Rectal smooth muscle tissue (tissue), 1 donor: ENCODE measurements at regions not wholly inside any gene's neighbourhood (a gene's known extent, or its start where the extent isn't known, plus 50 kb on each side); places are given as distances from the start of the nearest gene placed in this dataset.
A peak's percentile ranks its signal among the peaks of the same experiment; 100 is the strongest.
"Not testable (repeated sequence)": the region's sequence is repeated elsewhere in the genome, so short reads cannot be mapped to it uniquely, and the experiment has no call there.

Experiments used
- H3K27ac ChIP-seq: one replicate; pipeline ENCODE4 v1.7.0; 2013; ENCODE audit warnings: low read depth, low read length, inconsistent platforms
- H3K27me3 ChIP-seq: one replicate; pipeline ENCODE4 v1.7.0; 2013; ENCODE audit warnings: low read length; ENCODE audit not compliant: control insufficient read depth, insufficient read depth
- H3K36me3 ChIP-seq: one replicate; pipeline ENCODE4 v1.7.0; 2013; ENCODE audit warnings: low read length; ENCODE audit not compliant: control insufficient read depth, insufficient read depth
- H3K4me1 ChIP-seq: one replicate; pipeline ENCODE4 v1.7.0; 2013; ENCODE audit warnings: low read length; ENCODE audit not compliant: control insufficient read depth, insufficient read depth
- H3K4me3 ChIP-seq: one replicate; pipeline ENCODE4 v1.7.0; 2013; ENCODE audit warnings: low read length
- H3K9ac ChIP-seq: one replicate; pipeline ENCODE4 v1.7.0; 2013; ENCODE audit warnings: low read length

DNA sequence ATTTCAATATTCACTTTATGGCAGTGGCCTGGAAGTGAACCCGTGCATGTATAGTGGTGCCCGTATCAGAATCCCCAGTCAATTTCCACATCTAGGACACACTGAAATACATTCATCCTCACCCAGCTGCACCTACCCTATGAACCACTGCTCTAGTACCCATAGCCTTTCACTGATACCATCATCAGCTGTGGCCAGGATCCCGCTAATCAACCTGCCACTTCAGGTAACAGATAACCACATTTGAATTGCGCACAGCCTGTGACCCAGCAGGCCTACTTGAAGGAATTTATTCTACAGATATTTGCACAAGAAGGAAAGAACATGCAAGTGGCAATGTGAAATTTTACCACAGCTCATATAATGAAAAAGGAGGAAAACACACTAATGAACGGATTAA is 161.0 kb upstream of the CCDC54 start:
- Histone ChIP-seq H3K4me3 (no peak overlapping the region), H3K36me3 (no peaks in the 10 kb centered on the region), H3K27ac (no peak overlapping the region), H3K9ac (no peak overlapping the region), H3K27me3 (no peaks in the 10 kb centered on the region), H3K4me1 (no peaks in the 10 kb centered on the region)

GRCh38 chr3:107216711-107217110 is 160.5 kb upstream of the CCDC54 start:
- Histone ChIP-seq H3K36me3 (no peaks in the 10 kb centered on the region), H3K4me1 (no peaks in the 10 kb centered on the region), H3K9ac (no peak overlapping the region), H3K4me3 (no peak overlapping the region), H3K27me3 (no peaks in the 10 kb centered on the region), H3K27ac (no peak overlapping the region)

DNA sequence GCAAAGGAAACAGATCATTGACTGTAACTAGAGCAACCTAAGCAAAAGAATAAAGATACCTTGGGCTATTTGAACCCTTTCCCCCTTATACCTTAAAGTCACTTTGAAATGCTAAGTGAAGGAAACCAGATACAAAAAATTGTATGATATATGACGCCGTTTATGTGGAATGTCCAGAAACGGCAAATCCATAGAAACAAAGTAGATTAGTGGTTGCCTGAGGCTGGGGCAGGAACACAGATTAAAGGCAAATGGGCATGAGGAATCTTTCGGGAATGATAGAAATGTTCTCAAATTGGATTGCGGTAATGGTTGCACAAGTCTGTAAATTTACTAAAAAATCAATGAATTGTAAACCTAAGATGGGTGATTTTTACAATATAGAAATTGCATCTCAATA is 160.1 kb upstream of the CCDC54 start:
- Histone ChIP-seq H3K4me3 (no peak overlapping the region), H3K4me1 (no peaks in the 10 kb centered on the region), H3K27ac (no peak overlapping the region), H3K36me3 (no peaks in the 10 kb centered on the region), H3K27me3 (no peaks in the 10 kb centered on the region), H3K9ac (no peak overlapping the region)

GRCh38 chr3:107218864-107219269 is 158.4 kb upstream of the CCDC54 start:
- no peaks in the 10 kb centered on the region for H3K36me3 ChIP-seq
- no peaks in the 10 kb centered on the region for H3K4me1 ChIP-seq
- H3K27ac ChIP-seq = no peak overlapping the region
- no peak overlapping the region for H3K4me3 ChIP-seq
- H3K9ac ChIP-seq = no peak overlapping the region
- H3K27me3 ChIP-seq = no peaks in the 10 kb centered on the region

- H3K9ac ChIP-seq = no peak overlapping the region
- no peaks in the 10 kb centered on the region for H3K36me3 ChIP-seq
- no peaks in the 10 kb centered on the region for H3K27me3 ChIP-seq
- no peaks in the 10 kb centered on the region for H3K4me1 ChIP-seq
- no peak overlapping the region for H3K4me3 ChIP-seq
- H3K27ac ChIP-seq = no peak overlapping the region
Measured at GRCh38 chr3:107220538-107220937, 156.7 kb upstream of the CCDC54 start.

- Histone ChIP-seq H3K27me3 (no peaks in the 10 kb centered on the region), H3K27ac (no peak overlapping the region), H3K4me3 (no peak overlapping the region), H3K36me3 (no peaks in the 10 kb centered on the region), H3K9ac (no peak overlapping the region), H3K4me1 (no peaks in the 10 kb centered on the region)
Measured at GRCh38 chr3:107221856-107222255, 155.4 kb upstream of the CCDC54 start.

- Histone ChIP-seq H3K36me3 (no peaks in the 10 kb centered on the region), H3K4me3 (no peak overlapping the region), H3K27me3 (no peaks in the 10 kb centered on the region), H3K9ac (no peak overlapping the region), H3K4me1 (no peaks in the 10 kb centered on the region), H3K27ac (no peak overlapping the region)
Measured at GRCh38 chr3:107222907-107223306, 154.3 kb upstream of the CCDC54 start.

DNA sequence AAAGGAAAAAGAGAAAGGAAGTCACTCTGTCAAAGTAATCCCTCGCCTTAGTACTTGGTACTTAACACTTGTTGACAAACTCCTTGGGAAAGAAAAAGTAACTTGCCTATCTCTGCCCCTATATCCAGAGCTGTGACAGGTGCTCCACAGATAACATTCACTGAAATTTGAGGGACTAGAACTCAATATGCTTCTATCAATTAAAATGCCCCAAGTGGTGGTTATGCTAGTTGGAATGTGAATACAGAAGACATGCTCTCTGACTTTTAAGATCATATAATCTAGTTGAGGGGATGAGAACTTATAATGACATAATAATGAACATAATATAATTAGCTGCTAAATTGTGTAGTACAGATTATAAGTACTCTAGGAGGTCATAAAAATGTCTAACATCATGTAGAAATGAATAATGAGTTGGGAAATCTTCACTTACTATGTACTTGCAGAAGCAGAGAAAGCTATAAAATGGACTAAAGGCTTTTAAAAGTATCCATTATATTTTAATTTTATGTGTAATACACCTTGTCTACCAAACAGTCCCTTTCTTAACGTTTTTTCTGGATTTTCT is 153.1 kb upstream of the CCDC54 start:
- Histone ChIP-seq H3K36me3 (no peaks in the 10 kb centered on the region), H3K9ac (no peak overlapping the region), H3K27ac (no peak overlapping the region), H3K4me1 (no peaks in the 10 kb centered on the region), H3K27me3 (no peaks in the 10 kb centered on the region), H3K4me3 (no peak overlapping the region)

GRCh38 chr3:107227091-107227490 is 150.1 kb upstream of the CCDC54 start:
- Histone ChIP-seq H3K4me3 (no peak overlapping the region), H3K9ac (no peak overlapping the region), H3K27ac (no peak overlapping the region), H3K27me3 (no peaks in the 10 kb centered on the region), H3K4me1 (no peaks in the 10 kb centered on the region), H3K36me3 (no peaks in the 10 kb centered on the region)

- not testable (repeated sequence) for H3K4me1 ChIP-seq, H3K9ac ChIP-seq, H3K4me3 ChIP-seq, H3K36me3 ChIP-seq, H3K27ac ChIP-seq, H3K27me3 ChIP-seq
Measured at GRCh38 chr3:107233877-107234276, 143.4 kb upstream of the CCDC54 start.

GRCh38 chr3:107235193-107235927 is 141.9 kb upstream of the CCDC54 start:
- Histone ChIP-seq H3K4me1 (peaks cover 7% of the 10 kb centered on the region), H3K4me3 (peak overlapping the region; percentile 63)

DNA sequence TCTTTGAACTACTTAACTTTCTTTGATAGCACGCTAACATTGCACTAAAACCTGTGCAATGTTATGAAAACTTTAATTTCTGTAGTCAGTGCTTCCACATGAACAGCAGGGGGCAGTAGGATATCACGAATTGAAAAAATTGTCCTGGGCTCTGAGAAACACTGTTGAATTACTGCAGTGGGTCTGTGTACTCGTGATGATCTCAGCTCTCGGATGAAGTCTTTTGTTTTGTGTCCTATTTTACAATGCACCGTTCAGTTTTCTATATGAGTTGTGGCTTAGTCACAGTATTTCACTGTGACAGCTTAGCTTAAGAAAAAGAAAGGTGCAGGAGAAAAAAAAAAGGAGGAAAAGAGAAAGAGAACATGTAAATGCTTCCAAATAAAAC is 141.3 kb upstream of the CCDC54 start:
- Histone ChIP-seq H3K36me3 (no peaks in the 10 kb centered on the region), H3K4me3 (peak overlapping the region; percentile 63), H3K4me1 (peaks cover 7% of the 10 kb centered on the region), H3K27me3 (no peaks in the 10 kb centered on the region), H3K9ac (no peak overlapping the region), H3K27ac (peak overlapping the region; percentile 67)

More at GRCh38 chr3:107235193-107235927, 141.9 kb upstream of the CCDC54 start:
- Histone ChIP-seq H3K27me3 (no peaks in the 10 kb centered on the region), H3K36me3 (no peaks in the 10 kb centered on the region), H3K27ac (peak overlapping the region; percentile 67), H3K9ac (no peak overlapping the region)
